GM21381 (cell line): ENCODE measurements at regions not wholly inside any gene's neighbourhood (a gene's known extent, or its start where the extent isn't known, plus 50 kb on each side); places are given as distances from the start of the nearest gene placed in this dataset.

ENCODE experiments used
- ATAC-seq: cut with Tn5 transposase; IDR thresholded peaks from one replicate; pipeline ENCODE4 v1.9.1; 2021; ENCODE audit warnings: mild to moderate bottlenecking, moderate library complexity; ENCODE audit not compliant: unreplicated experiment

GRCh38 chrX:10744007-10744406 is 123.6 kb upstream of the MID1 start:
- no peak for ATAC-seq

DNA sequence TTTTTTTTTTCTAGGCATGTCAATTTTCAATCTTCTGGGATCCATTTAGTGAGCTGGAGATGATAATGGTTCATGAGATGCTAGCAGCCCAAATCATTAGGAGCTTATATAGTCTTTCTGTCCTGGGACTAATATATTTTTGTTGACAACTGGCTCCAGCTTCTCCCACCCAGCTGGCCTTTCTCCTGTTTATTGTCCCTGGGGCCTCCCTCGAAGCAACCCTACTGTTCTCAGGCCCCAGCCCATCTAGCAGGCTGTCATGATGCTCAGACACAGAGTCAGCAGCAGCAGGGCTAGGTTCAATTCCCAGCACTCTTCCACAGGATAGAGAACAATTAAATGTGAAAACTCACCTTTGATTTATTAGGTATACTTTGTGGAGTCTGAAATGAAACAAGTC is 127.6 kb upstream of the MID1 start:
- no peak for ATAC-seq

GRCh38 chrX:10749113-10749512 is 128.7 kb upstream of the MID1 start:
- no peak for ATAC-seq

DNA sequence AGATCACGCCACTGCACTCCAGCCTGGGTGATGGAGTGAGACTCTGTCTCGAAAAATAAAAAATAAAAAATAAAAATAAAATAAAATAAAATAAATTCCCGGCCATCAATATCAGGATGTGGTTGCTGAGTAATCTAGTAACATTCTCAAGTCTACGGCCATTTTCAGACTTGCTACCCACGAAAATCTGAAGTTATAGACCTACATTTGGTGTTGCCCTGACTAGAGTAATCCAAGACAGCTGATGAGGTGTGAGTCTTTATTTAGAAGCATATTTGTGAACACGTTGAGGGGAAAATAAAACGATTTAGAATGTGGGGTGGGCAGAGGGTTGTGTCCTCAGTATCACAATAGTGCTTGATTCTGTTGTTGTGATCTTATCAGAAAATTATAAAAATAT is 130.2 kb upstream of the MID1 start:
- no peak for ATAC-seq

DNA sequence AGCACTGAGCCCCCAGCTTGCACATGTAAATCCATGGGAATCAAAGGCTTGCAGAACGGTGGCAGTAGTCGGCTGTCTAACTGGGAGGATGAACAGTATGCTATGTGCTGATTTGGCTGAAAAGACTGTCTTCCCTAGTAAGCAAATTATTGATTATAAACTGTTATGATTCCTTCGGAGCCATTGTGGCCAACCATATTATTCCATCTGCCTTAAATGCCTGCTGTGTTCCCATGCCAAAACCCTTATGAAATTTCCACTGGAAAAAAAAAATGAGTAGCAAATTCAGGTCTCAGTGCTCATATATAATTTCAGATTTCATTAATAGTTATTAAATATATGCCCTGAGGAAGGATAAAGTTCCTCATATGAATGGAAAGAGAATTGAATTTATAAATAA is 132.7 kb upstream of the MID1 start:
- no peak for ATAC-seq

- ATAC-seq: no peak
Observed at GRCh38 chrX:10754445-10754844, 134.1 kb upstream of the MID1 start.

GRCh38 chrX:10755439-10756334 is 135.3 kb upstream of the MID1 start:
- no peak for ATAC-seq

DNA sequence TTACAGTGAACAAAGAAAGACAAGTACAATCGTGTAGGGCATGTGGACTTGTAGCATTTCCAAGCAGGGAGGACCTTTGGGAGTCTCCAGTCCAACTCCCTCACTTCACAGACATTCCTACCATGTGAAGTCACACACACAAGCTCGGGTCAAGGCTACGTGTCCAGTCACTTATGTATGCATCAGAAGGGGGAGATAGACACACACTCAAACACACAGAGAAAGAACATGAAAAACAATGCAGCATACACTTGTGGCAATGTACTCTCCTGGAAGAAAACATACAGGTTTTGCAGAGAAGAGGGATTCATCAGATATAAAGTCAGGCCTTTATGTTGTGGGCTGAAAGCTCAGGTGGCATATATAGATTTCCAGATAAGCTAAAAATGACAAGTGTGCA is 136.1 kb upstream of the MID1 start:
- no peak for ATAC-seq

DNA sequence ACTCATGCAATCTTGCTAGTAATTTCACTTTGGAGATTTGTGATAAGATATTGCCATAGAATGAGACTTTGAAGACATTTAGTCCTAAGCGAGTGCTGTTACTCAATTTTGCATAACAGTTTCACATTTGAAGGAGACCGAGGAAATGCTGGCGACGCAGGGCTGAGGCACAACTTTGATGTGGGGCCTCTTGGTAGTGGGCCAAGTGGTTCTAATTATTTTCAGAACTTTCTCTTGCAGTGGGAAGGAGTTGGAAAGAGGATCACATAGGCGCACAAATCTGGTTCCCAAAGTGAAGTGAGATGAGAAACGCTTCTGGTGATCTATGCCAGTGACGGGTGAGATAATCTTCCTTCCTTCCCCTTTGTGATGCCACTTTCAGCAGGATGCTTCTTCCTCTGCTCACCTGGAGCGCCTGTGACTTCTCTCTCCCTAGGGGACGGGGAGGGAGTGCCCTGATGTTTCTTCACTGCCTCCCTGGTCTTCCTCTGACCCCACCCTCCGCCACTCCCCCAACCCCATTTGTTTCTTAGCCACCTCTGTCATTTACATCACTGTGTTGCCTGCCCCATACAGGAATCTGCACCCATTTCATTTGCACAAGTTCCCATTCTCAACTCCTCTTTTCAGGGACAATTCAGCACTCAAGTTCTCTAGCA is 138.9 kb upstream of the MID1 start:
- no peak for ATAC-seq

GRCh38 chrX:10761447-10761846 is 141.1 kb upstream of the MID1 start:
- no peak for ATAC-seq

- ATAC-seq: peak; percentile 61
Observed at GRCh38 chrX:10769195-10769594, 148.8 kb upstream of the MID1 start.

DNA sequence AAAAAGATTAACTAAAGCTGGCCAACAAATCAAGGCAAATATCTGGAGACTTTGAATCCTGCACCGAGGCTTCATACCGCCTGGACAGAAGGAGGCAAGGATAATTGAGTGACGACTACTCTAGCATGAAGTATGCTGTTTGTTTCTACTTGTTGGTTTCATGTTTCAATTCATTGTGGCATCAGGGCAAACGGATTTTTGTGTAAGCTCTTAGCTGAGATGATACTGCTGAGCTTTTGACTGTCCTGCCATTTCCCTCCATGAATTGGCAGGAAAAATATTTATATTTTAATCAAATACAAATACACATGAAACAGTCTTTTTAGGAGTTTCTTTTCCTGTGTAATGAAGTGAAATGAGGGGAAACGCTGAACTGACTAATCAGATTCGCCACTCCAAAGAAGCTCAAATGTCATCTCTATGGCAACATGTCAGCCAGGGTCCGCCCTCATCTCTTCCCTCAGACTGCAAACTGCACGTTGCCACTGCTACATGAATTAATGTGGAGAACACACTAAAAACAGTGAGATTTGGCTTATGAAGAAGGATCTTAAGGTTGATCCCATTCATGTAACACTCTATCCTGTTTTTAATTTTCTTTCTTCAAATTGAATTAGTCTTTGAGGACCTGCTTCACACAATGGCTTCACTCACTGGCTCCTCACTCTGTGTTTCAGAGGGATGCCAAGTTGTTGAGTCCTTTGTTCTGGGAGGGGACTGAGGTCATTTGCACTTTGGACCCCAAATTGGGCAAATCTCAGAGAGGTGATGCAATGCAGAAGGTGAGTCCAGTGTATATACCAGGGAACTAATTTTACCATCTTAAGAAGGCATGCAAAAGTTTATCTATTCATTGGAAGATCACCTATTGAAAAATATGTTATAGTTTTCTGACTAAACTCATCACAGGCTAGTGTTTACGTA is 149.6 kb upstream of the MID1 start:
- ATAC-seq: no peak

- no peak for ATAC-seq
Observed at GRCh38 chrX:10773318-10773717, 152.9 kb upstream of the MID1 start.

DNA sequence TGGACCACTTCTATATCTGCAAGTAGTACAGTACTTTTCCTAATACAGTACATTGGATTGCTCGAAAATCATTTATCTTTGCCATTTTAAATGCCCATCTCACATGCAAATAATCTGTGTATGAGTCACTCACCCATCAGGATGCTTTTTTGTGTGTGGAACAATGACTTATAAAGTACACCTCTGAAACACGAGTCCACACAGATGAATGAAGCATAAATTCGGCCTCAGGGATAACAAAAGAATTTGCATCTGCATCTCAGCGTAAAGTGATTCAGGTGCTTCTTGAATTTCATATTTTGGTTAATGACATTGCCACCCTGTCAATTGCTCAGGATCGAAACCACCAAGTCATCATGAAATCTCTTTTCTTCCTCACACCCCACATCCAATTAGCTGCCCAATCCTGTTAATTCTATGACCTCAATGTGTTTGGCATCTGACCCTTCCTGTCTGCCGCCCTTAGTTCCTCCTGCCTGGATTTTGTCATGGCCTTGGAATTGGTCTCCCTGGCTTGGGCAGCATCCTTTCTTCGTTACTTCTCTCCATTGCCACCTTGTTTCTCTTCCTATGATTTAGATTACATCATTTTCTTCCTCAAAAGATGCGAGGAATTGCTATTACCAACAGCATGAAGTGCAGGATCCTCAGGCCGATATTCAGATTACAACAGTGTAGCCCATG is 161.6 kb upstream of the MID1 start:
- ATAC-seq: no peak

DNA sequence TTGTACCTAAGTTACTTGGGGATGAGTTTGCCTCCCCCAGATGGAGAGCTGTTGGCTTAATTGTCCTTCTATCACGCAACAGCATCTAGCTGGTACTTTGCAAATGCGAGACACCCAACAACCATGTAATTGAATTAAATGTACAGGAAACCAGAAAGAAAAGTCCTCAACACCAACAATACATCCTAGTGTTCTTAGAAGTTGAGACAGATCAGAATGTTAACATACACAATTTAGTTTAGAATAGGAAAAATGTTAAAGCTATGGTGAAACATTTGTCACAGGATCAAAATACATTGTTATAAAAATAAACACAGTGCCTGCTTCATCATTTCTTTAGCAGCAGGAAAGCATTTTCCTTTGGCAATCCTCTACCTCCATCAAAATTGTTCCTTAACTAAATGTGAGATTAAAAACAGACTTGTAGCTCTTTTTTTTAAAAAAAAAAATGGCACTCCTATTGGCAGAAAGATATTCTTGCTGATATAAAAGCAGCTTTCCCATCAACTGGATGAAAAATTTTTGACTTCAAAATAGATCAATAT is 163.1 kb upstream of the MID1 start:
- ATAC-seq: no peak

- ATAC-seq: no peak
Observed at GRCh38 chrX:10787264-10787663, 166.9 kb upstream of the MID1 start.

DNA sequence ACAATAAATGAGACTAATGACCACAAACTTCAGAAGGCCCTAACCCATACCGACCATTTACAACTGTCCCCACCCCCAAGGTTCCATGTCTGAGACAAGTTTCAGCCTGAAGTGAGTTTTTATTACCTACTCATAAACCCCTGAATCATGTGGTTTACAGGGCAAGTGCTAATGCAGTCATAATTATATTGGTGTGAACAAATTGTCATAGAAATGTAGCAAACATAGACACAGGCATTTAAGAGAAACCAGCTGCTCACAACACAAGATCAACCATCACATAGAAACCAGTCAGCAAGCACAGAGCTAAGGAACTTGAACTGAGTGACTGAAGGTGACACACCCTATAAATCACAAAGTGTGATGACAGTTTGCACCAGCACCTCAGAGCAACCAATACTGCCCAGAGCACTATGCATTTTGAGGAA is 173.8 kb upstream of the MID1 start:
- ATAC-seq: no peak

DNA sequence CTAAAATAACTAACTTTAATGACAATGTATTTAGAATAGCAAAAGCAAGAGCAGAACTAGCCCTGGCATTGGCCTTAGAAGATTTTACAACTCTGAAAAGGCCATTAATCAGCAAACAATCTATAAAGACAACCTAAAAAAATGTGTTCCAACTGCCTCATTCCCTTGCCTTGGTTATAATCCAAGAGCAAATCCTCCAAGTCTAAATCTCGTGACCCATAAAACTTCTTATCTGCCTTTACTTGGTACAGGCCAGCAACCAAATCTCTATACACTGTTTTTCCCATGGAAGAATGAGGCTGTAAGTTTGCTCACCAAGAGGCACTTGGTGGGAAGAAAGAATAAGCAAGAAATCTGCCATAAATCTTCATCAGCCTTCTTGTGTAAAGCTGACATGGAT is 175.3 kb upstream of the MID1 start:
- no peak for ATAC-seq

GRCh38 chrX:10797466-10797865 is 177.1 kb upstream of the MID1 start:
- no peak for ATAC-seq

GRCh38 chrX:10798041-10798440 is 177.7 kb upstream of the MID1 start:
- no peak for ATAC-seq
